GM12875 (cell line): ENCODE measurements at regions not wholly inside any gene's neighbourhood (a gene's known extent, or its start where the extent isn't known, plus 50 kb on each side); places are given as distances from the start of the nearest gene placed in this dataset.

Source experiments
- H3K4me3 ChIP-seq: one replicate; pipeline ENCODE4 v1.5.1; 2011; ENCODE audit warnings: low read depth, low read length, control low read depth
- TF ChIP-seq, protein P1 (sequence below): IDR thresholded peaks from 2 replicates; pipeline ENCODE4 v1.5.1; 2011; ENCODE audit warnings: low read depth, mild to moderate bottlenecking, control low read depth, inconsistent platforms, low read length, moderate library complexity, borderline replicate concordance; ENCODE audit not compliant: insufficient read depth

DNA sequence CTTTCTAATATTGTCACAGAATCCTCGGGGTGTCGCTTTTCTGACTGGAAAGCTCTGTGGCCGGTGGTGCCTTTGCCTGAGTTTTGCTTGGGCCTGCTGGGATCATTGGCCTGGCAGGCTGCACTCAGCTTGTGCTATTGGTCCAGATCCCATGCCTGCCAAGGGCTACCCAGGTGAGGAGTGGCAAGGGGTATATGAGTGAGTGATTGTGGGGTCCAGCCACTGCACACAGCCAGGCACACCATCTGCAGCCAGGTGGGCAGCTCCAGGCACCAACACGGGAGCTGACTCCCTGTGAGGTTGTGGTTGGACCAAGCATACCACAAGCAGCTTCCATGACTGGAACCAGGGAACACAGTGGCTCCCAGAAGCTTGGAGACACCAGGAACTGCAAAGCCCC, 557.2 kb downstream of the SI start:
- TF ChIP-seq, protein P1, sequence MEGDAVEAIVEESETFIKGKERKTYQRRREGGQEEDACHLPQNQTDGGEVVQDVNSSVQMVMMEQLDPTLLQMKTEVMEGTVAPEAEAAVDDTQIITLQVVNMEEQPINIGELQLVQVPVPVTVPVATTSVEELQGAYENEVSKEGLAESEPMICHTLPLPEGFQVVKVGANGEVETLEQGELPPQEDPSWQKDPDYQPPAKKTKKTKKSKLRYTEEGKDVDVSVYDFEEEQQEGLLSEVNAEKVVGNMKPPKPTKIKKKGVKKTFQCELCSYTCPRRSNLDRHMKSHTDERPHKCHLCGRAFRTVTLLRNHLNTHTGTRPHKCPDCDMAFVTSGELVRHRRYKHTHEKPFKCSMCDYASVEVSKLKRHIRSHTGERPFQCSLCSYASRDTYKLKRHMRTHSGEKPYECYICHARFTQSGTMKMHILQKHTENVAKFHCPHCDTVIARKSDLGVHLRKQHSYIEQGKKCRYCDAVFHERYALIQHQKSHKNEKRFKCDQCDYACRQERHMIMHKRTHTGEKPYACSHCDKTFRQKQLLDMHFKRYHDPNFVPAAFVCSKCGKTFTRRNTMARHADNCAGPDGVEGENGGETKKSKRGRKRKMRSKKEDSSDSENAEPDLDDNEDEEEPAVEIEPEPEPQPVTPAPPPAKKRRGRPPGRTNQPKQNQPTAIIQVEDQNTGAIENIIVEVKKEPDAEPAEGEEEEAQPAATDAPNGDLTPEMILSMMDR, result no peak
- H3K4me3 ChIP-seq, result no peak overlapping the region

DNA sequence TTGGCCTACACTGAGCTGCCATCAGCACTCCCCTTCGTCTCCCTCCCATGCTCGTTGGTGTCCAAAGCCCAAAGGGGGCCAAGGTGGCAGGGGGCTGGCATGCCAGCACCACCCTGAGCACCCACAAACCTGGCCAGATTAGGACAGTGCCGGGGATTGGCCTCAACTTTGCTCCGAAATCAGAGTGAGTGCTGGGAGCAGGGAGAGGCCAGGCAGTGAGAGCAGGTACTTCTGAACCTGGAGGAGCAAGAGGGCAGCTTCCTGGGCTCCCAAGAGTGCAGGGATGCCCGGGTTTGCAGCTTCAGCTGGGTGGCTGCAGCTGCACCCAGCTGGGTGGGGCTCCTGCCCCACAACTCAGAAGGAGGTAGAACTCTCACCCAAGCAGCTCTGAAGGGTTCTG, 563.0 kb downstream of the SI start:
- TF ChIP-seq, protein P1, result no peak

DNA sequence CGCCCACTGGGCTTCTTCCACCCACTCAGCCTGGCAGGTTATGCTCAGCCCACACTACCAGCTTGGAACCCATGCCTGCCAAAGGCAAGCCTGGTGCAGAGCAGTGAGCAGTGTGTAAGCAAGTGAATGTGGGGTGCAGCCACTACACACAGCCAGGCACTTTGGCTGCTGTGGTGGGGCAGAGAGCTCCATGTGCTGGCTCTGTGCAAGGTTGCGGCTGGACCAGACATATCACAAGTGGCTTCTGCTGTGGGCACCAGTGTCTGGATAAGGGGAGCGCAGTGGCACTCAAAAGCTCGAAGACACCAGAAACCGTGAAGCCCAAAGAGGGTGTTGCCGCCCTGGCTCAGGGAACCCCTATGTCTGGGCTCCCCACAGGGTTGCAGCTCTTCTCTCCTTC, 563.7 kb downstream of the SI start:
- no peak overlapping the region for H3K4me3 ChIP-seq

More for the DNA sequence above, 563.0 kb downstream of the SI start:
- no peak overlapping the region for H3K4me3 ChIP-seq

DNA sequence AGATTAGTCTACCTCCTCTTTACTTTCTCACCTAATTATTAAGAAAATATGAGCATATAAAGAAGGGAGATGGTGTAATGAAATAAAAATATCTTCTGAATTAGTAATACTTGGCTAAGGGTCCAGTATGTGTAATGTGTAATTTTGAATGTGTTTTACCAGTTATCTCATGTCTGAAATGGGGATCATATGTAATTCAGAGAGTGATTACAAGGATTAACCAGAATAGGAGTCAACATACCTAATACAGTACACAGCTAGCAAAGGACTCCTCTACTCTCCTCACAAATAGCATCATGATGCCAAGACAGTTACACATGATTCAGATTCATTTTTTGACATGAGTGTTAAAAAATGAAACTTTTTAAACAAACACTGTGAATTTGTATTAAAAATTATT, 570.4 kb downstream of the SI start:
- H3K4me3 ChIP-seq, result no peak overlapping the region
- TF ChIP-seq, protein P1, result no peak

More for the DNA sequence above, 563.7 kb downstream of the SI start:
- TF ChIP-seq, protein P1, result no peak

DNA sequence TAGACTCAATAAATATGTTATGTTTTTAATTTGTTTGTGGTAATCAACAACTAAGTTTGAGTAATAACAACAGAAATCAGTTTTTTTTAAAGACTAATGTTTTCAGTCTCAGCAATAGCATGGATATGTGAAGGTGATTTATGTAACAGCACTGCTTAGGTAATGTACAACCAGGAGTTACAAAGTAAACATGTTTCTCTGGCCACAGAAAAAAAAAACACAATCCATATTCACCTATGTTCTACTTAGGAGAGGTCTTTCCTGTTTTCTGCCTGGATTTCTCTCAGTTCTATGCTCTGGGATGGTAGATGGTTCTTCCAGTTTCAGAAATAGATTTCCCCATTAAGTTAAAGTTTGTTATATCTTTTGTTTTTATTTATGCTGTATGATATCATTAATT, 579.4 kb downstream of the SI start:
- TF ChIP-seq, protein P1, result no peak
- H3K4me3 ChIP-seq, result no peak overlapping the region

DNA sequence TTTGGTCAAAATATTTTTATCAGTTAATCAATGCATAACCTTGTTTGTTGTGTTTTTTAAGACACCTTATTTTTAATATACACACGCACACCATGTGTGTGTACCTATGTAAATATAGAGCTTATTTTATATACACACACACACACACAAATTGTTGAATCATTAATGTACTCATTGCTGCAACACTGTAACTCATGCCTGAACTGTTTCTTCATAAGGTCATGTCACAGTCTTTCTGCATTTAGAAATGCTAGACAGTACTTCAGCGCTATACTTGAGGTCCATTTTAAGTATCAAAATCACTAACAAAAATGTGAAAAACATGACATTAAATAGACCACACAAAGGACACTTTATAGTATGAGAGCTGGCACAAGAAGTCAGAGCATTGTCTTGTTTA, 589.4 kb downstream of the SI start:
- H3K4me3 ChIP-seq, result no peak overlapping the region
- TF ChIP-seq, protein P1, result no peak

DNA sequence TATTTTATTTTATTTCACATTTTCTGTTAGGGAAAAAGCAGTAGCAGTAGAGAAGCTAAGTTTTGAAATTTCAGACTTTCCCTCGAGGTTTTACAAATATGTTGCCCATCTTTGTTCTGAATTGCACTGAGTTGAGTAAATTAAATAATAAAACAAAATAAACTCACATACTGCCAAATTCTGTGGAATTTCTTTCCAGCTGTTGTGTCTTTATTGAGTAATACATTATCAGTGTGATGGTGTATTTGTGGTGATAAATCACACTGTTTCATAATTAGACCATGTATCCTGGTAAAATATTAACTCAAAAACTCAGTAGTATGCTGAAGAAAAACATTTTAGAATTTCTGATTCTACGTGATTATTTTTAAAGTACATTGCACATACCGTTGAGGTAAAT, 592.1 kb downstream of the SI start:
- TF ChIP-seq, protein P1, result no peak
- H3K4me3 ChIP-seq, result no peak overlapping the region
